Ovary (tissue), 7 donors: ENCODE measurements at regions not wholly inside any gene's neighbourhood (a gene's known extent, or its start where the extent isn't known, plus 50 kb on each side); places are given as distances from the start of the nearest gene placed in this dataset.

Experiments
- DNase-seq, 5 donors: peaks; one replicate each; pipeline ENCODE4 v3.0.0-alpha.2; 2019 to 2020
- H3K27ac ChIP-seq, 2 donors: fragments of 200-600 bp; one replicate each; pipeline versions ENCODE4 v1.5.1 to v1.8.0; 2019 to 2022
- H3K27me3 ChIP-seq: fragments of 200-600 bp; one replicate; pipeline ENCODE4 v1.8.0; 2022
- H3K36me3 ChIP-seq: fragments of 200-600 bp; sonication (generic); one replicate; pipeline ENCODE4 v1.5.1; 2019
- H3K4me1 ChIP-seq: one replicate; pipeline ENCODE4 v1.8.1; 2013; ENCODE audit warnings: mild to moderate bottlenecking, moderate library complexity; ENCODE audit not compliant: insufficient read depth
- H3K4me3 ChIP-seq: fragments of 200-600 bp; sonication (generic); one replicate; pipeline ENCODE4 v1.5.1; 2017
- H3K9me3 ChIP-seq, 2 donors: fragments of 200-600 bp in 1 of 2; sonication (generic) in 1 of 2; one replicate each; pipeline versions ENCODE4 v1.5.1 to v1.8.1; 2013 to 2019; ENCODE audit warnings: mild to moderate bottlenecking in 1 of 2, moderate library complexity in 1 of 2
- EP300 ChIP-seq: sonication (generic); formaldehyde crosslinking; IDR thresholded peaks from one replicate; pipeline ENCODE4 v1.6.1; 2017; ENCODE audit warnings: antibody characterized with exemption
- POLR2A ChIP-seq: fragments of 450-650 bp; IDR thresholded peaks from one replicate; pipeline ENCODE4 v1.6.1; 2017; ENCODE audit warnings: antibody characterized with exemption, mild to moderate bottlenecking, moderate library complexity
- WGBS, 3 donors: extraction: QIAGEN DNeasy Blood & Tissue Kit in 1 of 3; methylation state at CpG; one replicate each; pipeline versions ENCODE4 v1.1.5 to v1.1.7; 2013 to 2017; 5-methylcytosine and 5-hydroxymethylcytosine counted together
- intact Hi-C, 4 donors: fragments of 100-400 bp; cut with DNase I; formaldehyde crosslinking; loops; one replicate each; pipeline versions ENCODE4 v1.11.0 to v1.15.1; 2022 to 2023
- TF ChIP-seq, protein P1 (sequence below), 3 donors: fragments of 450-650 bp in 2 of 3; fragments of 200-600 bp in 1 of 3; IDR thresholded peaks; one replicate each; pipeline versions ENCODE4 v1.5.1 to v1.8.0; 2016 to 2022; ENCODE audit warnings: antibody characterized with exemption in 3 of 3, mild to moderate bottlenecking in 1 of 3
- donor health status: DM: no; HTN: no; CAD: no; lungs with moderate emphysema.
- donor health status: DM: no; HTN: no; CAD: no.
- donor health status: Bipolar disorder and iron deficiency.
- donor health status: DM: no; HTN: no; CAD: no.
- donor health status: DM: yes; HTN: yes; CAD: no.

DNA sequence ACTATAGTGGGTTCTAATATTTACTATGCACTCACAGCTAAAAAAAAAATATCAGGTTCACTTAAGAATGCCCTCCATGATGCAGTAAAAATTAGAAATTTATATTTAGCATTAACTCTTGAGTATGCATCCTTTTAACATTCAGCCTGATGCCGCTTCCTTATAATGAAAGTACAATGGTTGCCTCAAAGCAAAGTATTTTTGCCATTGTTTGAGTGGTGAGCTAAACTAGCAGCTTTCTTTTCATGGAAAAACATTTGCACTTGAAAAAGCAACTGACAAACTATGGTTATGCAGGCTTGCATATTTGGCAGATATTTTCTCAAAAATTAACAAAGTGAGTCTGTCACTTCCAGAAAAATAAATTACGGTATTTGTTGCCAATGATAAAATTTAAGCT is 188.6 kb downstream of the SLC6A15 start:
- intact Hi-C loops, result loop anchor here in 1 of 4 donors (2.0 kb wide), 1 partner anchor 21 kb away; no protein-coding TSS in a partner anchor
- DNase-seq, result no peak
- H3K27me3 ChIP-seq, result no peaks in the 10 kb centered on the region
- no peaks in the 10 kb centered on the region for H3K36me3 ChIP-seq
- WGBS, 3 donors, result 43 to 66% (median 62%) methylated on average over 2 of the region's 2 CpGs
- no peaks in the 10 kb centered on the region for H3K4me1 ChIP-seq
- H3K9me3 ChIP-seq, result no peaks in the 10 kb centered on the region
- no peak for TF ChIP-seq EP300
- TF ChIP-seq, protein P1, sequence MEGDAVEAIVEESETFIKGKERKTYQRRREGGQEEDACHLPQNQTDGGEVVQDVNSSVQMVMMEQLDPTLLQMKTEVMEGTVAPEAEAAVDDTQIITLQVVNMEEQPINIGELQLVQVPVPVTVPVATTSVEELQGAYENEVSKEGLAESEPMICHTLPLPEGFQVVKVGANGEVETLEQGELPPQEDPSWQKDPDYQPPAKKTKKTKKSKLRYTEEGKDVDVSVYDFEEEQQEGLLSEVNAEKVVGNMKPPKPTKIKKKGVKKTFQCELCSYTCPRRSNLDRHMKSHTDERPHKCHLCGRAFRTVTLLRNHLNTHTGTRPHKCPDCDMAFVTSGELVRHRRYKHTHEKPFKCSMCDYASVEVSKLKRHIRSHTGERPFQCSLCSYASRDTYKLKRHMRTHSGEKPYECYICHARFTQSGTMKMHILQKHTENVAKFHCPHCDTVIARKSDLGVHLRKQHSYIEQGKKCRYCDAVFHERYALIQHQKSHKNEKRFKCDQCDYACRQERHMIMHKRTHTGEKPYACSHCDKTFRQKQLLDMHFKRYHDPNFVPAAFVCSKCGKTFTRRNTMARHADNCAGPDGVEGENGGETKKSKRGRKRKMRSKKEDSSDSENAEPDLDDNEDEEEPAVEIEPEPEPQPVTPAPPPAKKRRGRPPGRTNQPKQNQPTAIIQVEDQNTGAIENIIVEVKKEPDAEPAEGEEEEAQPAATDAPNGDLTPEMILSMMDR (IDR thresholded peaks at IDR 0.05), result no peak
- no peak for TF ChIP-seq POLR2A
- H3K4me3 ChIP-seq, result no peak overlapping the region
- H3K27ac ChIP-seq, result no peak overlapping the region

GRCh38 chr12:84719997-84720396 is 192.6 kb downstream of the SLC6A15 start:
- H3K4me1 ChIP-seq, result no peaks in the 10 kb centered on the region
- no peaks in the 10 kb centered on the region for H3K9me3 ChIP-seq
- intact Hi-C loops, result no loop called here
- DNase-seq, result no peak
- no peaks in the 10 kb centered on the region for H3K36me3 ChIP-seq
- no peak overlapping the region for H3K27ac ChIP-seq
- H3K27me3 ChIP-seq, result no peaks in the 10 kb centered on the region
- 17 to 44% (median 22%) methylated on average over 1 of the region's 1 CpG for WGBS, 3 donors
- no peak overlapping the region for H3K4me3 ChIP-seq
- TF ChIP-seq, protein P1 (IDR thresholded peaks at IDR 0.05), result no peak
- TF ChIP-seq EP300 (no peak), POLR2A (no peak)

- no peak overlapping the region for H3K4me3 ChIP-seq
- intact Hi-C loops, result no loop called here
- H3K4me1 ChIP-seq, result no peaks in the 10 kb centered on the region
- H3K9me3 ChIP-seq, result no peaks in the 10 kb centered on the region
- TF ChIP-seq, protein P1 (IDR thresholded peaks at IDR 0.05), result no peak
- TF ChIP-seq POLR2A (no peak), EP300 (no peak)
- no peak overlapping the region for H3K27ac ChIP-seq
- DNase-seq, result no peak
- H3K36me3 ChIP-seq, result no peaks in the 10 kb centered on the region
- H3K27me3 ChIP-seq, result no peaks in the 10 kb centered on the region
Observed at GRCh38 chr12:84718906-84719305, 193.7 kb downstream of the SLC6A15 start.

- Histone ChIP-seq H3K36me3 (no peaks in the 10 kb centered on the region), H3K4me1 (no peaks in the 10 kb centered on the region), H3K27ac (no peak overlapping the region), H3K9me3 (no peaks in the 10 kb centered on the region), H3K4me3 (no peak overlapping the region), H3K27me3 (no peaks in the 10 kb centered on the region)
- intact Hi-C loops, result no loop called here
- TF ChIP-seq EP300 (no peak), POLR2A (no peak)
- TF ChIP-seq, protein P1 (IDR thresholded peaks at IDR 0.05), result no peak
- WGBS, 3 donors, result 80 to 86% (median 83%) methylated on average over 4 of the region's 4 CpGs
- no peak for DNase-seq
Observed at GRCh38 chr12:84712747-84713146, 199.9 kb downstream of the SLC6A15 start.

- Histone ChIP-seq H3K9me3 (no peaks in the 10 kb centered on the region), H3K27ac (no peak overlapping the region), H3K36me3 (no peaks in the 10 kb centered on the region), H3K27me3 (no peaks in the 10 kb centered on the region), H3K4me3 (no peak overlapping the region), H3K4me1 (no peaks in the 10 kb centered on the region)
- intact Hi-C loops, result no loop called here
- TF ChIP-seq POLR2A (no peak), EP300 (no peak)
- no peak for DNase-seq
Observed at GRCh38 chr12:84706374-84706773, 206.2 kb downstream of the SLC6A15 start.
